NAMALWA (cell line): ENCODE measurements at regions not wholly inside any gene's neighbourhood (a gene's known extent, or its start where the extent isn't known, plus 50 kb on each side); places are given as distances from the start of the nearest gene placed in this dataset.
"Not testable (repeated sequence)": the region's sequence is repeated elsewhere in the genome, so short reads cannot be mapped to it uniquely, and the experiment has no call there.

ENCODE experiments used
- DNase-seq: peaks from one replicate; pipeline ENCODE4 v3.0.0-alpha.2; 2015; ENCODE audit warnings: low spot score

DNA sequence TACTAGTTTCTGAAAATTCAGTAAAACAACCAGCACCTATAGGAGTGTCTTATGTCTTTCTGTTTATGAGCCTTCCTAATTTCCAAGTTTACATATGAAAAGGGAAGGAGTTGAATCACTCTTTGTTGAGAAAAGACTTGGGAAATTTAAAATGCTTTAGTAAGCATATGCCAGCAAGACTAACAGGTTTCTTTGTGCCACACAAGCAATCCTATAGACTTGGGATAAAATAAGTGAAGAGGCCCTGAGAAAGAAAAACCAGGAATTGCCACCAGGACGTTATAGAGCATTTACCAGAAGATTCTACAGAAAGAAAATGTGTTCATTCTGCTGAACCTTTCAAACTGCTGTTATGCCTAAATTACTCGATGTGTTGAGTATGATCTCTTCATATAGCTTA is 1099.1 kb downstream of the EPHA3 start:
- DNase-seq: not testable (repeated sequence)

DNA sequence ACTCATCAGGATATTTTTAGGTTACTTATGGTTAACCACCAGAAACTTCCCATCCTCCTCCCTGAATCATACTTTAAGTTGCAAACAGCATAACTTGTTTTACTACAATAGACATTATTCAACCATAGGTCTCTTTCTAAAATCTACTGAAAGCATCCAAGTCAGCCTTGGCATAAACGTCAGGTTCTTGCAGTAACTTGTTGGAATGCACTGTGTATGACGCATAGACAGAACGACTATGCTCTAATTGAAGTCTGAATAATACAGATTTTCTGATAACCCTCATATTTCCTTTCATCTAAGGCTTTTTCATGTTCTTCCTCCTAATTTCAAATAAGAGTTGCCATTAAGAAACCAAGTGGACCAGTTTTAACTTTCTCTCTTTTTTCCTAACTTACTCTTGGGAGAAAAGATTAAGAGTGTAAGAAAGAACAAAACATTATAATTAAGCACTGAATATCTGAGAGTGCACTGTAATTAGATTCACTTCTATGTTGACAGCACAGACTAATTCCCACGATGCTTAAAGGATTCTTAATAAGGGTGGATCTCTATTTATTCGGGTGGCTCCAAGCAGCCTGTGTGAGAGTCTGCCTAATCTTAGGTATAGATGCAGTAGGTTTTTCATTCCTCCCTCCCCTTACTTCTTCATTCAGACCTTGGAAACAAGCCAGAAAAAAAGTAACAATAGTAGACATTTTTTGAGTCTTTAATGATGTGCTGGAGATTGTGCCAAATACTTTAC is 1100.1 kb downstream of the EPHA3 start:
- not testable (repeated sequence) for DNase-seq

DNA sequence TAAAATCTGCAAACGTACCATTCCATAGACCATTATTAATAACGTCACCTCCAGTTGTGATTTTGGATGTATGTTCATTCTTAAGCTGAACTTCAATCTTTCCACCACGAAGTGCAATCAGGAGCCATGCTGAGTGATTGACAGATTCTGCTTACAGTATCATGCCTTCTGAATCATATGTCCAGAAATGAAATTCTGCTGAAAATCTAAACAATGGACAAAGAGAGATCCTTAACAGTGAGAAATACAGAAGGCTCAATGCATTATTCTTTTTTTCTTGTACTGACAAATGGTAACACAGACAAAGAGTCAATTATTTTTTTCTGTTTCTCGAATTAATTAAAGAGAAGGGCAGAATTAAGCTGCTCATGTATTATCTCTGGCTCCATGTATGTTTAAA is 1114.5 kb downstream of the EPHA3 start:
- no peak for DNase-seq

DNA sequence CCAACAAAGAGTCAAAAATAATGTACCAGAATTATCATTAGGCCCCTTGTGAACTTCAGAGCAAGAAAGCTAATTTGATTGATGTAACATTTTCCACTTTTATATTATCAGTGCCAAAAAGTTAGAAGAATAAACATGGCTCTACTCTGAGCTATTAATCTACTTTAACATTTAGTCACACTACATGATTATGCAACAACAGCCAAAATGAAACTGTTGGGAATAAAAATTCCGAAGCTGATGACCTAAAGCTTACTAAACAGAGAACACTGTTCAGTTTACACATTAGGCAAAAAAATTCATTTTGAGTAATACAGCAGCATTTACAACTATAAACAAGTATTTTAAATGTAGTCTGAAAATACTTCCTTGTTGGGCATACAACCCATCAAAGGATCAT is 1134.1 kb downstream of the EPHA3 start:
- no peak for DNase-seq

DNA sequence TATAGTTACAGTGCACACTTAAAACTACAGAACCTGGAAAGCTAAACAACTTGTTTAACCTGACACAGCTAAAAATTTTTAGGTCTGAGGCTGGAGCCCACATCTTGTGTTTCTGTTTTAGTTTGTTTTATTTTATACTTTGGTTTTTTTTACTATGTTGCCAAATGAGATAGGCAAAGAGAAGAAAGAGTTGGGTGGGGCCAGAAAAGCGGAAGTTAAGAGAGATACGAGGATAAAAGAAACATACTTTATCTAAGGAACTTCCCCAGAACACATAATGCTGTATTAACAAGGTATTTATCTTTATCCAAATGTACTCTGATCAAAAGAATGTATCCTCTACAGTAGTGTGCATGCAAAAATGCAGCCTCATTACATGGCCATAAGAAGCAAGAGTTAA is 1145.7 kb downstream of the EPHA3 start:
- peak; percentile 11 for DNase-seq

DNA sequence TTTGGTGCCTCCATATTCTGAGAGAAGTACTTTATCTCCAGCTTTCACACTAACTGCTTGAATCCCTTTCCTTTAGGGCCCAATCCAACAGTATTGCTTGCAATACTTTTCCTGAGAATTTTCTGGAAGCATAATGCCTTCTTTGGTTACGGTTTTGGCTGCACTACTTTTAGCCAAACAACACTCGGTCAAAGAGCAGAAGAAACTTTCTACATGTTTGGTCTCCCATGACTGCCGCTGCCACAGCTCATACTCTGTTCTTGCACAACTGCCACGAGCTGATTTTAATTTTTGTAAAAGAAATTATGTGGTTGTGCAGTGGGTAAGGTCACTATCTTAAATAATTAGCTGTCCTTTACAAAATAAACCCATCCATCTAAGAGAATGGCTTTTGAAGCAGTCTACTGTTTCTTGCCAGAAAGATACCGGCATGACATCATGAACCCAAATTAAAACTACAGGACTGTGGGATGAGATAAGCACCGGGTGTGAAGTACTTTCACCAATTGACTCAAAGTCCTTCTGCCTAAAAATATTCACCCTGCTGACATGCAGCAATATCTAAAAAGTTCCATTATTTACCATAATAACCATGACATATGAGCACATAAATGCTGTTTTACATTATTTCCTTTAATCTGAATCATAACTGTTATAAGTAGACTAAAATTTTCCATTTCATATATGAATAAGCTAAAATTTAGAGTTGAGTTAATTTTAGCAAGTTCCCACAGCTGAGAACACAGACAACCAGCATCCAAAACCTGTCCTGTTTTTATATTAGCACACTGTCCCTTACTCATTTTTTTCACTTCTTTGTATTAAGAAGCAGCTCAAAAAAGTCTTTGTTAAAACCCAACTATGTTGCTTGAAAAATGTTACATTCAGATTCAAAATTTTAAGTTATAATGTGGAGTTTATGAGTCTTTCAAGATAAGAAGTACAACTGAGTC is 1154.3 kb downstream of the EPHA3 start:
- DNase-seq: no peak
